Ascending aorta (tissue), 2 donors: ENCODE measurements at regions not wholly inside any gene's neighbourhood (a gene's known extent, or its start where the extent isn't known, plus 50 kb on each side); places are given as distances from the start of the nearest gene placed in this dataset.
"Not testable (repeated sequence)": the region's sequence is repeated elsewhere in the genome, so short reads cannot be mapped to it uniquely, and the experiment has no call there.

Experiments
- DNase-seq, 2 donors: peaks; one replicate each; pipeline ENCODE4 v3.0.0-alpha.2; 2019; ENCODE audit warnings: low spot score in 2 of 2
- H3K27ac ChIP-seq, 2 donors: fragments of 200-600 bp; sonication (generic); one replicate each; pipeline ENCODE4 v1.5.1; 2016 to 2017; ENCODE audit warnings: mild to moderate bottlenecking in 1 of 2
- H3K27me3 ChIP-seq: fragments of 200-600 bp; sonication (generic); one replicate; pipeline ENCODE4 v1.5.1; 2017
- H3K36me3 ChIP-seq, 2 donors: fragments of 200-600 bp; sonication (generic); one replicate each; pipeline ENCODE4 v1.5.1; 2016
- H3K4me1 ChIP-seq, 2 donors: fragments of 200-600 bp; sonication (generic); one replicate each; pipeline ENCODE4 v1.5.1; 2016 to 2017; ENCODE audit warnings: mild to moderate bottlenecking in 1 of 2
- H3K4me3 ChIP-seq, 2 donors: fragments of 200-600 bp; sonication (generic); one replicate each; pipeline ENCODE4 v1.5.1; 2016 to 2017; ENCODE audit warnings: mild to moderate bottlenecking in 1 of 2
- H3K9me3 ChIP-seq, 2 donors: fragments of 200-600 bp; sonication (generic); one replicate each; pipeline ENCODE4 v1.5.1; 2016
- intact Hi-C: fragments of 100-400 bp; cut with DNase I; formaldehyde crosslinking; loops from one replicate; pipeline ENCODE4 v1.15.1; 2023
- TF ChIP-seq, protein P1 (sequence below), 3 experiments: fragments of 200-600 bp in 2 of 3; fragments of 450-650 bp in 1 of 3; sonication (generic) in 2 of 3; IDR thresholded peaks; one replicate each; pipeline ENCODE4 v1.5.1; 2016 to 2019; ENCODE audit warnings: antibody characterized with exemption in 3 of 3, mild to moderate bottlenecking in 1 of 3, moderate library complexity in 1 of 3

DNA sequence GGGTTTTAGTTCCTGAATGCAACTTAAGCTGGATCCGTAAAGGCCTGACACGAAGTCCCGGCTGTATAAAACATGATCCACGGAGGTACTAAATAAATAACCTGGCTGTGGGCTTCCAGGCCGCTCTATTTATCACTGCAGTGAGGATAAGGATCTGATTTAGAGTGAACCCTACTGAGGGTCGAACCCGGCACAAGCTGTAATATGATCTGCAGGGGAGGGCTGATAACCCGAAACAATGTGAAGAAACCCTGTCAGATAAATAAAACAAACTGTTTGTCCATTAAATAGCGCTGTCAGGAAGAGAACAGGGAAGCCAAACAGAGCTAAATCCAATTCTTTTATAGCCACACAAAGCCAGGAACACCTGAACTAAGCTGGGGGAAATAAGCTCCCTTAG lies 375.6 kb upstream of the SALL1 start:
- intact Hi-C loops: no loop called here
- H3K27me3 ChIP-seq: no peaks in the 10 kb centered on the region
- H3K4me3 ChIP-seq: no peak overlapping the region
- H3K4me1 ChIP-seq: no peaks in the 10 kb centered on the region
- no peaks in the 10 kb centered on the region for H3K36me3 ChIP-seq
- H3K9me3 ChIP-seq: no peaks in the 10 kb centered on the region
- H3K27ac ChIP-seq: no peak overlapping the region
- TF ChIP-seq, protein P1, sequence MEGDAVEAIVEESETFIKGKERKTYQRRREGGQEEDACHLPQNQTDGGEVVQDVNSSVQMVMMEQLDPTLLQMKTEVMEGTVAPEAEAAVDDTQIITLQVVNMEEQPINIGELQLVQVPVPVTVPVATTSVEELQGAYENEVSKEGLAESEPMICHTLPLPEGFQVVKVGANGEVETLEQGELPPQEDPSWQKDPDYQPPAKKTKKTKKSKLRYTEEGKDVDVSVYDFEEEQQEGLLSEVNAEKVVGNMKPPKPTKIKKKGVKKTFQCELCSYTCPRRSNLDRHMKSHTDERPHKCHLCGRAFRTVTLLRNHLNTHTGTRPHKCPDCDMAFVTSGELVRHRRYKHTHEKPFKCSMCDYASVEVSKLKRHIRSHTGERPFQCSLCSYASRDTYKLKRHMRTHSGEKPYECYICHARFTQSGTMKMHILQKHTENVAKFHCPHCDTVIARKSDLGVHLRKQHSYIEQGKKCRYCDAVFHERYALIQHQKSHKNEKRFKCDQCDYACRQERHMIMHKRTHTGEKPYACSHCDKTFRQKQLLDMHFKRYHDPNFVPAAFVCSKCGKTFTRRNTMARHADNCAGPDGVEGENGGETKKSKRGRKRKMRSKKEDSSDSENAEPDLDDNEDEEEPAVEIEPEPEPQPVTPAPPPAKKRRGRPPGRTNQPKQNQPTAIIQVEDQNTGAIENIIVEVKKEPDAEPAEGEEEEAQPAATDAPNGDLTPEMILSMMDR (IDR thresholded peaks at IDR 0.05): no peak
- DNase-seq: no peak

DNA sequence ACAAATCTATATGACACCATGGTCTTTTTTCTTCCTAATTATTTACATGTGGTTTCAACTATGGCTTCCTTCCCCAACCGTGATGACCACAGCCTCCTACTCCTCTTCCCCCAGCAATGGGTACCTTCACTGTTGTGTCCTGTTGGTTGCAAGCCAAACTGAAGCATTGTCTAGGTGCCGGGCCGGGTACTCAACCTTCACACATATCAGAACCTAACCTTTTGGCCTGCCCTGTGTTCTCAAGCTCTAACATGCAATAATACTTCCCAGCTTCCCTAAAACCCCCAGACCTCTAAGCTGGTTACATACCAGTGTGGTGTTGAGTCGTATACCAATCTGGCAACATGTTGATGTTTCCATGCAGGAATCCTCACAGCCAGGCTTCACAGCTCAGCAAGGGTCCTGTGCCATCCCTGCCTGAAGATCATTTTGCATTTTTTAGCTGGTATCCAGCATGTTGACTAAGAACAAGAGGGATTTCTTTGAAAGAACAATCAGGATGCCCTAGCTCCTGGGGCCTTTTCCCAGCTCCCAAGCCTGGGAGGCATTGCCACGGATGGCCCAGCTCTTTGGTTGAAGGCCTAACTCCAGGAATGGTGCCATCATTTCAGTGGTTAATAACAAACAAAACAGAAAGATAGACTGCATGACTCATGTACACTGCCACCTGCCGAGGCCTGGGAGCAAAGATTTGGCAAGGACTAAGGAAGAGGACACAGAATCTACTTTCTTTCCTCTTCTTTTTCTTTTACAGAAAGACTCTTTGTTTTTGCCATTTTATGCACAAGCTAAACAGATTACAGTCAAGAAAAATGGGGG lies 373.7 kb upstream of the SALL1 start:
- no peaks in the 10 kb centered on the region for H3K9me3 ChIP-seq

DNA sequence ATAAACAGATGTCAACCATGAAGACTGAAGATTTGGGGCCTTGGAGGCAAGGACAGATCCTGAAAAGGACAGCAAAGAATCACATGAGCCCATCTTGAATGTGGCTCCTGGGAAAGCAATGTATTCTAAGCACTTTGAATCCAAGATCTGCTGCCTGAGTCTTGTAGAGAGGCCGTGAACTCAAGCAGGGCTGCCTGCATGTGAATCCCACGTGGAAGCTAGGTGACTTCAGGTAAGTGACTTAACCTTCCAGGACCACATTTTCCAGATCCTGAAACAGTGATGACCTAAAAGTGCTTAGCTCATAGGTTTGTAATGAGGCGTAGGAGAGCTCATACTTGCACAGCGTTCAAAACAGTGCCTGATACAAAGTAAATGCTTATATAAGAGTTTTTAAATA lies 373.0 kb upstream of the SALL1 start:
- Histone ChIP-seq H3K9me3 (no peaks in the 10 kb centered on the region), H3K36me3 (no peaks in the 10 kb centered on the region), H3K4me3 (no peak overlapping the region), H3K27me3 (no peaks in the 10 kb centered on the region), H3K4me1 (no peaks in the 10 kb centered on the region), H3K27ac (no peak overlapping the region)
- no peak for DNase-seq
- TF ChIP-seq, protein P1 (IDR thresholded peaks at IDR 0.05): no peak
- intact Hi-C loops: no loop called here

More for the DNA sequence above, 373.7 kb upstream of the SALL1 start:
- no peak for DNase-seq
- Histone ChIP-seq H3K27me3 (no peaks in the 10 kb centered on the region), H3K4me3 (no peak overlapping the region), H3K4me1 (no peaks in the 10 kb centered on the region), H3K27ac (no peak overlapping the region), H3K36me3 (no peaks in the 10 kb centered on the region)
- intact Hi-C loops: no loop called here
- TF ChIP-seq, protein P1 (IDR thresholded peaks at IDR 0.05): no peak

DNA sequence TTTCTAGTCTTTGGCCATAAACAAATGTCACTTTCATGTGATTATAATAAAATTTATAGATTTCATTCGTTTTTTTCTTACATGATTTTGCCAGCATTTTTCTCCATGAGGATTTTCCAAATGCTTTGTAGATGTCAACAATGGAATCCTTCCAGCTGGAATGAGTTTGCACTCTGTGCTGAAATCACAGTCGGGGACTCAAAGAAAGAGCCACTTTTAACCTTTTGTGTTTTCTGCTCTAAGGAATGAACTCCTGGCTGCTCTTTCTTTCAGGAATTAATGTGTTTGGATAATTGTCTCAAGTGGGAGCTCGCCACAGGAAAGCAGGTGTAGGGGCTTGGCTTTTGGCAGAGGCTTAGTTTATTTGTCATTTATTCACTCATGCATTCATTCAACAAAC lies 372.3 kb upstream of the SALL1 start:
- H3K9me3 ChIP-seq: no peaks in the 10 kb centered on the region
- no peak overlapping the region for H3K27ac ChIP-seq
- no peaks in the 10 kb centered on the region for H3K4me1 ChIP-seq
- no peak for DNase-seq
- H3K27me3 ChIP-seq: no peaks in the 10 kb centered on the region
- H3K4me3 ChIP-seq: no peak overlapping the region
- intact Hi-C loops: no loop called here
- H3K36me3 ChIP-seq: no peaks in the 10 kb centered on the region
- TF ChIP-seq, protein P1 (IDR thresholded peaks at IDR 0.05): no peak

DNA sequence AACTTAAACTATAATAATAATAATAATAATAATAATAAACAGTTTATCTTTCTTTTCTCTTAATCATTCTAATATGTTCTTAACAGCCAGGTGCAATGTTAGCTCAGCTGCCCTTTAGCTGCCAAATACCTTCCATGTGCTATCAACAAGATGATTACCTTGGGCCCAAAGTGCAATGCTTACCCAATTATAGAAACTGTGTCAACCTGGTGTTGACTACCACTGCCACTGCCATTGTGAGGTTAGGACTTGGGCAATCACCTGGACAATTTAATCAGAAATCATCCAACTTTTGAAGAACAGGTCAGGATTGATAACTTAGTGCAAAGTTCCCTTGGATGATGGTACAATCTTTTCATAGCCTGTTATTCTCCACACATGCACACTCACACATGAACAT lies 371.8 kb upstream of the SALL1 start:
- Histone ChIP-seq H3K4me1 (no peaks in the 10 kb centered on the region), H3K36me3 (no peaks in the 10 kb centered on the region), H3K9me3 (no peaks in the 10 kb centered on the region), H3K4me3 (no peak overlapping the region), H3K27ac (no peak overlapping the region), H3K27me3 (no peaks in the 10 kb centered on the region)
- intact Hi-C loops: no loop called here
- TF ChIP-seq, protein P1 (IDR thresholded peaks at IDR 0.05): no peak
- no peak for DNase-seq

DNA sequence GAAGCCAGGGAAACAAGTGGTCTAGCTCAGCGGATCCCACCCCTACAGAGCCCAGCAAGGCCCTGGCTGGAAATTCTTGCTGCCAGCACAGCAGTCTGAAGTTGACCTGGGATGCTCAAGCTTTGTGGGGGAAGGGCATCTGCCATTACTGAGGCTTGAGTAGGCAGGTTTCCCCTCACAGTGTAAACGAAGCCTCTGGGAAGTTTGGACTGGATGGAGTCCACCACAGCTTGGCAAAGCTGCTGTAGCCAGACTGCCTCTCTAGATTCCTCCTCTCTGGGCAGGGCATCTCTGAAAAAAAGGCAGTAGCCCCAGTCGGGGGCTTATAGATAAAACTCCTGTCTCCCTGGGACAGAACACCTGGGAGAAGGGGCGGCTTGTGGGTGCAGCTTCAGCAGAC lies 365.9 kb upstream of the SALL1 start:
- H3K9me3 ChIP-seq, H3K4me1 ChIP-seq, H3K27ac ChIP-seq, H3K36me3 ChIP-seq, DNase-seq, intact Hi-C loops, H3K4me3 ChIP-seq, H3K27me3 ChIP-seq: not testable (repeated sequence)
